ACC112 (cell line): ENCODE measurements at regions not wholly inside any gene's neighbourhood (a gene's known extent, or its start where the extent isn't known, plus 50 kb on each side); places are given as distances from the start of the nearest gene placed in this dataset.

Source experiments
- H2AFZ ChIP-seq: fragments of 200-600 bp; sonication (generic); one replicate; pipeline ENCODE4 v1.6.0; 2017; ENCODE audit warnings: antibody characterized with exemption, low read length; ENCODE audit not compliant: unreplicated experiment
- H3K27ac ChIP-seq: fragments of 200-600 bp; sonication (generic); 2 replicates; pipeline ENCODE4 v1.5.1; 2014; ENCODE audit warnings: low read depth, mild to moderate bottlenecking, antibody characterized with exemption, low read length, moderate library complexity
- H3K27me3 ChIP-seq: fragments of 200-600 bp; sonication (generic); 2 replicates; pipeline ENCODE4 v1.6.1; 2014; ENCODE audit warnings: mild to moderate bottlenecking, antibody characterized with exemption, low read length, moderate library complexity, mixed read lengths; ENCODE audit not compliant: insufficient read depth
- H3K36me3 ChIP-seq: fragments of 200-600 bp; sonication (generic); 2 replicates; pipeline ENCODE4 v1.6.1; 2016; ENCODE audit warnings: mild to moderate bottlenecking, antibody characterized with exemption, low read length, moderate library complexity, mixed read lengths; ENCODE audit not compliant: insufficient read depth
- H3K4me1 ChIP-seq: fragments of 200-600 bp; sonication (generic); one replicate; pipeline ENCODE4 v1.6.1; 2016; ENCODE audit warnings: low read length, mixed read lengths; ENCODE audit not compliant: insufficient read depth, unreplicated experiment, control insufficient read depth
- H3K4me3 ChIP-seq: fragments of 200-600 bp; sonication (generic); 2 replicates; pipeline ENCODE4 v1.5.1; 2014; ENCODE audit warnings: mild to moderate bottlenecking, low read depth, low read length
- H3K79me2 ChIP-seq: fragments of 200-600 bp; sonication (generic); one replicate; pipeline ENCODE4 v1.6.0; 2016; ENCODE audit warnings: low read length; ENCODE audit not compliant: control insufficient read depth, unreplicated experiment, insufficient read depth

DNA sequence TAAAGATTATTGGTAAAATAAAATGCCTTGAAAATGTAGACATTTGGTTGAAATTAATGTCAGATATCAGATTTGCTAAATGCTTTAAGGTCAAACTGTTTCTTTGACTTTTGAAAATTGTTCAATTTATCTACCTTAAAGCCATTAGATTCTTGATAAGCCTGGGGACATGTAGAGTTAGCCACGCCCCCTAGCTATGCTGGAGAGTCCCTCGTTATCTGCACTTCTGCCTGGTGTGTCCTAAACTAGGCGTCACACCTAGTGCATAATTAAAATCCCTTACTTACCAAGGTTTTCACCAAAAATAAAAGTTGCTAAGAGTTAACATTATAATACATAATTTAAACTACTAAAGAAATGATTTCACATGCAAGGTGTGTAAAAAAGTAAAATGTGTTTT, 79.5 kb downstream of the EGLN3 start:
- H3K4me1 ChIP-seq, result no peaks in the 10 kb centered on the region
- no peak overlapping the region for H3K27ac ChIP-seq
- no peaks in the 10 kb centered on the region for H3K79me2 ChIP-seq
- H3K36me3 ChIP-seq, result no peaks in the 10 kb centered on the region
- no peaks in the 10 kb centered on the region; the same call in 1 of the 2 replicates for H3K27me3 ChIP-seq
- no peak overlapping the region for H2AFZ ChIP-seq
- H3K4me3 ChIP-seq, result no peak overlapping the region

DNA sequence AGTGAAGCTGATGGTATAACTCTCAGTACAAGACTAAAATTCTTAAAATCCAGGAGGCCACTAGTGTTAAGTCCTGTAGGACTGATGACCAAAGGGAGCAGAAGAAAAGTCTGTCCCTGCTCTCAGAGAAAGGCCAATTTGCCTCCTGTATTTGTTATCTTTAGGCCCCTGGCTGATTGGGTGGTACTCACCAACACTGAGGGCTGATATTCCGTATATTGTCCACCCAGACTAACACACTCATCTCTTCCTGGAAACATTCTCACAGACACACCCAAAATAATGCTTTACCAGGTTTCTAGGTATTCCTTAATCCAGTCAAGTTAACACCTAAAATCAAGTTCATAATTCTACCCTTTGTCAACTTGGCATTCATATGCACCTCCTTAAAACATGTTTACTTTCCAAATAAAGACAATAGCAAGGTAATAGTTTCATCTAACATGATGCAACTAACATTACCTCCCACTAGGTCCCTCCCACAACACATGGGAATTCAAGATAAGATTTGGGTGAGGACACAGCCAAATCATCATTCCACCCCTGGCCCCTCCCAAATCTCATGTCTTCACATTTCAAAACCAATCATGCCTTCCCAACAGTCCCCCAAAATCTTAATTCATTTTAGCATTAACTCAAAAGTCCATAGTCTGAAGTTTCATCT, 84.3 kb downstream of the EGLN3 start:
- Histone ChIP-seq H2AFZ (no peak overlapping the region), H3K4me3 (no peak overlapping the region), H3K27me3 (peaks cover under 1% of the 10 kb centered on the region; the same call in 1 of the 2 replicates), H3K79me2 (no peaks in the 10 kb centered on the region), H3K4me1 (no peaks in the 10 kb centered on the region), H3K36me3 (no peaks in the 10 kb centered on the region), H3K27ac (no peak overlapping the region)

DNA sequence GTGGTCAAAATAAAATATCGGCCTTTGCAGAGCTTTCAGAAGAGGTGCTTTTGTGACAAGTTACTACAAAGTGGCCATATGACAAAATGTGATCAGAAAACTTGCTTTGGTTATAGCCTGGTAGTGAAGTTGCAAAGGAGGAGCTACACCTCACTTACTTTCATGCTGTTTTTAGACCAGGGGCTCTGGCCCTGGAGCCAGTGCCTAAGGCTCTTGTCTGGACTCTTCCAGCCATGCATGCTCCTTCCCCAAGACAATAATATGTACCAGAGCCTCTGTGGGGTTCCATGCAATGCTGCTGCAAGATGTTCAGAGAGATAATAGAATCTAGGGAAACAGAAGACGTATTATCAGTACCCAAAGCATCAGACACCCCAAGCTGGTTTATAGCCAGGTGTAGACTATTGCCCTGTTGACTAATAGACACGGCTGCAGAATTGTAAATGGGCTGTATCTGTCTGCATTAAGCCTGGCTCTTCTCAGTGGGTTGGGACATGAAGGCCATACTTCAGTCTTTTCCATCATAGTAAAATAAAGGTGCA, 88.5 kb downstream of the EGLN3 start:
- Histone ChIP-seq H3K36me3 (no peaks in the 10 kb centered on the region), H3K4me3 (no peak overlapping the region), H3K27me3 (peaks cover 24% of the 10 kb centered on the region), H2AFZ (no peak overlapping the region), H3K27ac (no peak overlapping the region), H3K79me2 (no peaks in the 10 kb centered on the region), H3K4me1 (no peaks in the 10 kb centered on the region)

DNA sequence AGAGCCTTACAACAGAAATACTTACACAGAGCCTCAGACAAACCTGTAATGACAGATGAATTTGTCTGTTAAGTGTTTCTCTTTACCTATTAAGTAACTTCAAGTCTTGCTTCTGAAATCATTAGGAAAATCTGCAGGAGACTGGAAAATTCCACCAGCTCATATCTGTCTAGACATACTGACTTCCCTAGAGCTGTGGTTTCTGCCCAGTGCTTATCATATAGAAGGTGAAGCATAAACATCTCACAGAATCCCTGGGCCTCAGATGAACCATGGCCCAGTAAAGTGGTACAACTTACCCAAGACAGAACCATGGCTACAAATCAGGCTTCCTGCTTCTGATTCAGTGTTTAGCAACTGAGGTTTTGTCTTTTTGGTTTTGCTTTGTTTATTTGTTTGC, 91.6 kb downstream of the EGLN3 start:
- H3K79me2 ChIP-seq, result no peaks in the 10 kb centered on the region
- no peak overlapping the region for H3K4me3 ChIP-seq
- no peak overlapping the region for H2AFZ ChIP-seq
- no peaks in the 10 kb centered on the region for H3K4me1 ChIP-seq
- H3K36me3 ChIP-seq, result no peaks in the 10 kb centered on the region
- no peak overlapping the region for H3K27ac ChIP-seq
- peaks cover 49% of the 10 kb centered on the region for H3K27me3 ChIP-seq

DNA sequence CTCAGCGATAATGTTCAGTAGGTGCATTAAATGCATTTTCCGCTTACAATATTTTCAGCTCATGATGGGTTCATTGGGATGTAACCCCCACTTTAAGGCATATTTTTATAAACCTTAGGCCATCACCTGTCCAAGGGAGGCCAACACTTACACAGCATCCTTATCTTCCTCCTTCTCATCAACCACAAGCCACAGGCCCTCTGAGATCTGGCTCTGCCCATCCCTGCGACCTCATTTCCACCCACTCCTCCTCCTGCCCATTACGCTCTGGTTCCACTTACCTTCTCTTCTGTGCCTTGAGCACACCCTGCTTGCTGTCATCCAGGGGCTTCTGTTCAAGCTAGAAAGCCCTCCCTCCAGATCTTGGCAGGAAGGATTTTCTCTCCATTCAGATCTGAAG, 93.2 kb downstream of the EGLN3 start:
- no peaks in the 10 kb centered on the region for H3K79me2 ChIP-seq

DNA sequence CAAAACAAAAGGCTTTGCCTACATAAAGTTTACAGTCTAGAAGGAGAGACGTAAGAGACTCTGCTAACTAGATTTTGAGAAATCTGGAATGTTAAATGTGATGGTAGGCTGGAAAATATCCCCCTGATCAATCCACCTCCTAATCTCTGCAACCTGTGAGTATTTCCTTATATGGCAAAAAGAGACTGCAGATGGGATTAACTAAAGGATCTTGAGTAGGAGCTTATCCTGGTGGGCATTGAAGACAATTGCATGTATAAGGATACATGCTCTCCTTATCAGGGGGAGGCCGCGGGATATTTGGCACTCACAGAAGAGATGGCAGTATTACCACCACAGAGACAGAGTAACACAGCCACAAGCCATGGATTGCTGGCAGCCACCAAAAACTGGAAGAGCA, 95.2 kb downstream of the EGLN3 start:
- H3K27me3 ChIP-seq, result peaks cover 67% of the 10 kb centered on the region
- no peaks in the 10 kb centered on the region for H3K79me2 ChIP-seq
- no peak overlapping the region for H3K4me3 ChIP-seq
- no peaks in the 10 kb centered on the region for H3K36me3 ChIP-seq
- no peak overlapping the region for H3K27ac ChIP-seq
- no peak overlapping the region for H2AFZ ChIP-seq
- H3K4me1 ChIP-seq, result no peaks in the 10 kb centered on the region

More for the DNA sequence above, 93.2 kb downstream of the EGLN3 start:
- Histone ChIP-seq H3K4me1 (no peaks in the 10 kb centered on the region), H3K27me3 (peaks cover 55% of the 10 kb centered on the region), H3K27ac (no peak overlapping the region), H3K36me3 (no peaks in the 10 kb centered on the region), H2AFZ (no peak overlapping the region), H3K4me3 (no peak overlapping the region)
